IPS DF 6.9 (cell line): ENCODE measurements at regions not wholly inside any gene's neighbourhood (a gene's known extent, or its start where the extent isn't known, plus 50 kb on each side); places are given as distances from the start of the nearest gene placed in this dataset.
"Not testable (repeated sequence)": the region's sequence is repeated elsewhere in the genome, so short reads cannot be mapped to it uniquely, and the experiment has no call there.

Experiments used
- DNase-seq: peaks from one replicate; pipeline ENCODE4 v3.0.0-alpha.2; 2013; ENCODE audit warnings: low read depth, low spot score
- H3K27ac ChIP-seq: one replicate; pipeline ENCODE4 v1.5.1; 2013; ENCODE audit warnings: low read length, control low read depth
- H3K27me3 ChIP-seq: 2 replicates; pipeline ENCODE4 v1.6.1; 2013; ENCODE audit warnings: mild to moderate bottlenecking, low read length; ENCODE audit not compliant: control insufficient read depth, insufficient read depth
- H3K36me3 ChIP-seq: 2 replicates; pipeline ENCODE4 v1.6.1; 2013; ENCODE audit warnings: low read length; ENCODE audit not compliant: control insufficient read depth, insufficient read depth
- H3K4me1 ChIP-seq: 2 replicates; pipeline ENCODE4 v1.6.1; 2013; ENCODE audit warnings: low read length; ENCODE audit not compliant: control insufficient read depth, insufficient read depth
- H3K4me3 ChIP-seq: 2 replicates; pipeline ENCODE4 v1.5.1; 2013; ENCODE audit warnings: mild to moderate bottlenecking, low read length
- H3K9me3 ChIP-seq: 2 replicates; pipeline ENCODE4 v1.6.1; 2013; ENCODE audit warnings: low read length, inconsistent platforms; ENCODE audit not compliant: control insufficient read depth, insufficient read depth
- WGBS: extraction: QIAGEN DNeasy Blood & Tissue Kit; methylation state at CpG from one replicate; pipeline ENCODE4 v1.1.7; 2013; ENCODE audit warnings: mixed read lengths, missing lambda C conversion rate; ENCODE audit not compliant: insufficient read length, insufficient coverage; 5-methylcytosine and 5-hydroxymethylcytosine counted together

- H3K9me3 ChIP-seq: no peaks in the 10 kb centered on the region
- H3K27ac ChIP-seq: no peak overlapping the region
- WGBS: no CpG with 5 or more reads among the region's 2 CpGs
- H3K4me1 ChIP-seq: no peaks in the 10 kb centered on the region
- no peaks in the 10 kb centered on the region for H3K36me3 ChIP-seq
- no peak for DNase-seq
- H3K27me3 ChIP-seq: no peaks in the 10 kb centered on the region
- H3K4me3 ChIP-seq: no peak overlapping the region
Measured at GRCh38 chr4:120218981-120219380, 152.3 kb upstream of the MAD2L1 start.

- H3K36me3 ChIP-seq: no peaks in the 10 kb centered on the region
- no peaks in the 10 kb centered on the region for H3K9me3 ChIP-seq
- H3K4me3 ChIP-seq: no peak overlapping the region
- H3K4me1 ChIP-seq: no peaks in the 10 kb centered on the region
- no CpG with 5 or more reads among the region's 1 CpG for WGBS
- no peaks in the 10 kb centered on the region for H3K27me3 ChIP-seq
- H3K27ac ChIP-seq: no peak overlapping the region
- no peak for DNase-seq
Measured at GRCh38 chr4:120215350-120215749, 148.7 kb upstream of the MAD2L1 start.

- Histone ChIP-seq H3K4me3 (no peak overlapping the region), H3K4me1 (no peaks in the 10 kb centered on the region), H3K9me3 (no peaks in the 10 kb centered on the region), H3K27me3 (no peaks in the 10 kb centered on the region), H3K27ac (no peak overlapping the region), H3K36me3 (no peaks in the 10 kb centered on the region)
- WGBS: no CpG with 5 or more reads among the region's 4 CpGs
- no peak for DNase-seq
Measured at GRCh38 chr4:120211408-120212015, 144.9 kb upstream of the MAD2L1 start.

GRCh38 chr4:120209706-120210105 is 143.1 kb upstream of the MAD2L1 start:
- H3K27me3 ChIP-seq: no peaks in the 10 kb centered on the region
- H3K27ac ChIP-seq: no peak overlapping the region
- H3K4me3 ChIP-seq: no peak overlapping the region
- H3K4me1 ChIP-seq: no peaks in the 10 kb centered on the region
- no peaks in the 10 kb centered on the region for H3K9me3 ChIP-seq
- no CpG with 5 or more reads among the region's 4 CpGs for WGBS
- DNase-seq: no peak
- H3K36me3 ChIP-seq: no peaks in the 10 kb centered on the region

- no peaks in the 10 kb centered on the region for H3K36me3 ChIP-seq
- DNase-seq: no peak
- WGBS: no CpG with 5 or more reads among the region's 3 CpGs
Measured at GRCh38 chr4:120207021-120207420, 140.4 kb upstream of the MAD2L1 start.

GRCh38 chr4:120202222-120202621 is 135.6 kb upstream of the MAD2L1 start:
- no peak for DNase-seq
- H3K4me3 ChIP-seq: no peak overlapping the region
- no CpG with 5 or more reads among the region's 2 CpGs for WGBS
- H3K36me3 ChIP-seq: no peaks in the 10 kb centered on the region
- H3K27me3 ChIP-seq: no peaks in the 10 kb centered on the region
- no peaks in the 10 kb centered on the region; the same call in 1 of the 2 replicates for H3K4me1 ChIP-seq
- H3K27ac ChIP-seq: no peak overlapping the region
- no peaks in the 10 kb centered on the region for H3K9me3 ChIP-seq

More at GRCh38 chr4:120207021-120207420, 140.4 kb upstream of the MAD2L1 start:
- Histone ChIP-seq H3K27ac (no peak overlapping the region), H3K9me3 (no peaks in the 10 kb centered on the region), H3K4me3 (no peak overlapping the region), H3K4me1 (no peaks in the 10 kb centered on the region; the same call in 1 of the 2 replicates), H3K27me3 (no peaks in the 10 kb centered on the region)

GRCh38 chr4:120200573-120201110 is 134.0 kb upstream of the MAD2L1 start:
- WGBS: no CpG with 5 or more reads among the region's 4 CpGs
- H3K36me3 ChIP-seq, DNase-seq, H3K9me3 ChIP-seq, H3K4me1 ChIP-seq, H3K27ac ChIP-seq, H3K4me3 ChIP-seq, H3K27me3 ChIP-seq: not testable (repeated sequence)

- no peak overlapping the region for H3K4me3 ChIP-seq
- H3K4me1 ChIP-seq: no peaks in the 10 kb centered on the region; the same call in 1 of the 2 replicates
- H3K27ac ChIP-seq: no peak overlapping the region
- no peaks in the 10 kb centered on the region for H3K27me3 ChIP-seq
- no CpG with 5 or more reads among the region's 2 CpGs for WGBS
- H3K36me3 ChIP-seq: no peaks in the 10 kb centered on the region
- no peaks in the 10 kb centered on the region for H3K9me3 ChIP-seq
- DNase-seq: no peak
Measured at GRCh38 chr4:120198411-120198810, 131.8 kb upstream of the MAD2L1 start.

- H3K36me3 ChIP-seq: no peaks in the 10 kb centered on the region
- DNase-seq: no peak
- H3K4me1 ChIP-seq: no peaks in the 10 kb centered on the region
- no peaks in the 10 kb centered on the region for H3K9me3 ChIP-seq
- no CpG with 5 or more reads among the region's 1 CpG for WGBS
- H3K27me3 ChIP-seq: no peaks in the 10 kb centered on the region
- H3K27ac ChIP-seq: no peak overlapping the region
- H3K4me3 ChIP-seq: no peak overlapping the region
Measured at GRCh38 chr4:120177603-120178002, 111.0 kb upstream of the MAD2L1 start.

GRCh38 chr4:120175272-120175671 is 108.6 kb upstream of the MAD2L1 start:
- H3K27me3 ChIP-seq: no peaks in the 10 kb centered on the region
- WGBS: no CpG with 5 or more reads among the region's 2 CpGs
- no peaks in the 10 kb centered on the region for H3K36me3 ChIP-seq
- H3K4me1 ChIP-seq: no peaks in the 10 kb centered on the region
- H3K9me3 ChIP-seq: no peaks in the 10 kb centered on the region
- H3K27ac ChIP-seq: no peak overlapping the region
- DNase-seq: no peak
- H3K4me3 ChIP-seq: no peak overlapping the region

- no CpG with 5 or more reads among the region's 2 CpGs for WGBS
- no peaks in the 10 kb centered on the region for H3K9me3 ChIP-seq
- no peak overlapping the region for H3K4me3 ChIP-seq
- H3K36me3 ChIP-seq: no peaks in the 10 kb centered on the region
- no peaks in the 10 kb centered on the region; the same call in 1 of the 2 replicates for H3K4me1 ChIP-seq
- DNase-seq: no peak
- H3K27me3 ChIP-seq: no peaks in the 10 kb centered on the region
- no peak overlapping the region for H3K27ac ChIP-seq
Measured at GRCh38 chr4:120163895-120164294, 97.2 kb upstream of the MAD2L1 start.
